HG03060 (cell line): ENCODE measurements at regions not wholly inside any gene's neighbourhood (a gene's known extent, or its start where the extent isn't known, plus 50 kb on each side); places are given as distances from the start of the nearest gene placed in this dataset.

Experiments
- ATAC-seq: cut with Tn5 transposase; IDR thresholded peaks from one replicate; pipeline ENCODE4 v1.9.1; 2021; ENCODE audit warnings: low read depth, moderate number of reproducible peaks; ENCODE audit not compliant: unreplicated experiment

DNA sequence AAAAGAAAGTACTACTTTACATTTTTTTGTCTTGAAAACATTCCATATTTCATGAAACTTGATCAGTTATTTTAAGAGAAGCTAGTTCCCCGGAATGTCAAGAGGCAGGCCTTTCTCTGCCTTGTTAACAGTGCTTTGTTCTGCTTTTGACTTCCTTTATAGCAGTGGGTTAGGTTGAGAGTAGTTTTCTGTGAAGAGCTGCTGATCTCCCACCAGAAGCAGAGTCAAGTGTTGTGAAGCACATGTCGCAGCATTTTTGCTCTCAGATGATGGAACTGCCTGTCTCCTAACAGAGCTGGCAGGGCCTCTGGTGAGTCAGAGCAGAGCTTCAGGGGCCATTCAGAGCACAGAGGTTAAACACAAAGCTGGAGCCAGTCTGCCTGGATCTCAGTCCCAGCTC is 871.8 kb downstream of the SLC4A3 start:
- ATAC-seq, result no peak

DNA sequence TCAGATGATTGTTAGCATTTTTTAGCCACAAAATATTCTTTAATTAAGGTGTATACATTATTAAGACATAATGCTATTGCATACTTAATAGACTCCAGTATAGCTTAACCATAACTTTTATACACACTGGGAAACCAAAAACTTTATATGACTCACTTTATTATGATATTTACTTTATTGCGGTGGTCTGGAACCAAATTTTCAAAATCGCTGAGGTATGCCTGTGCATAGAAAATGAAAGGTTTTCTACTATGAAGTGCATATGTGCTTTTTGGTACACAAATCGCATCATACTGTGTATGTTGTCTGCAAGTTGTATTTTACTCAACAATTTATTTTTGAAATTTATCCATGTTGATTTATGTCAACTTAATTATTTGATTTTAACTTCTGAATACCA is 875.1 kb downstream of the SLC4A3 start:
- no peak for ATAC-seq

DNA sequence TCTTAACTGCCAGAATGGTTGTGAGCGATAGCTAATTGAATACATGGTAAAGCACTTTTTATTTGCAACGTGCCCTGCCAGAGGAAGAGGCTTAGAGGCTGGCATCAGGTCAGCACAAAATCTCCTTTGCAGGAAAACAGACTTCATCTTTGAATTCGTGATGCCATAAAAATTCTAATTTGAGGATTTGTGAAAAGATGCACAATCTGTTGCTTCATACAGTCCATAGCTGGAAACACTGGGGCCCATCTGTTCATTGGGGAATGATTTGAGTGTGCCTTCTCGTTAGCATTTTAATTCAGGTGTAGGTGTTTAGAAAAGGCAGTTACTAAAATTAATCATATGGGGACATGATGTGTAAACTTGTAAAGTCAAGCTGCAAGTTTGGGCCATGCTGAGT is 876.0 kb downstream of the SLC4A3 start:
- ATAC-seq, result no peak

DNA sequence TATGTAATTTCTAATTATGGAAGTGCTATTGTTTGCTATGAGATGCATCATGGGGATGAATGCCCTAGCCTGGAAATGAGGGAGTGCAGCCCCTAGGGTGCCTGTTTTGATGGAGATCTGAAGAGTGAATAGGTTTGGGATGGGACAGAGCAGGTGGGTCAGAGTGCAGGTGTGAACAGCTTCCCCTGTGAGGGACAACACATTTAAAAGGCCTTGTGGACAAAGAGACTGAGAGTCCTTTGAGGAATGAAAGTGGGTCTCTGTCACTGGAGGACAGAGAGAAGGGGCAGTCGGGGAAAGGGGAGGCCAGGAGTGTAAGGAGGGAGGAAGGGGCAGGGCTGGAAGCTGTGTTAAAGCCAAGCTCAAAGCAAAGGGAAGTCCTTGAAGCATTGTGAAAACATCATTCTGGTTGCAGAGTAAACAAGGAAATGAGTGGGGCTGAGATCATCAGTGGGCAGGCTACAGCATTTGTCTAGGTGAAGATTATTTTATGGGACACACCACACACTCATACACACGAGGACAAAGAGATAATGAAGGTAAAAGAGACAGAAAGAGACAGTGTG is 877.6 kb downstream of the SLC4A3 start:
- ATAC-seq, result no peak

DNA sequence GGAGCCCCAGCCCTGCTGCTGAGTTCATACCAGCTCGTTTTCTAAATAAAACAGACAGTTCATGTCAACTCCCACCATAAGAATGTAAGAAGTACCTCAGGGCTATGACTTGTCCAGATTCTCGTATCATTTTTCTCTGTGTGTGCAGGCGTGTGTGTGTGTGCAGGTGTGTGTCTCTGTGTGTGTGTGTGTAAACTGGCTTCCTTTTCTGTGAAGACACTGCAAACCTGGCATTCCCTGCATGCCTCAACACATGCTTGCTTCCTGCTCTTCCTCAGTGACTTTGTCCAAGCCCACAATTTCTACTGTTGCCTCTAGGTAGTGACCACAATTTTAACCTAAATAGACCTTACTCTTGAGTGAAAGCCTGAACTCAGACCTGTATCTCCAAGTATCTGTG is 879.0 kb downstream of the SLC4A3 start:
- no peak for ATAC-seq

DNA sequence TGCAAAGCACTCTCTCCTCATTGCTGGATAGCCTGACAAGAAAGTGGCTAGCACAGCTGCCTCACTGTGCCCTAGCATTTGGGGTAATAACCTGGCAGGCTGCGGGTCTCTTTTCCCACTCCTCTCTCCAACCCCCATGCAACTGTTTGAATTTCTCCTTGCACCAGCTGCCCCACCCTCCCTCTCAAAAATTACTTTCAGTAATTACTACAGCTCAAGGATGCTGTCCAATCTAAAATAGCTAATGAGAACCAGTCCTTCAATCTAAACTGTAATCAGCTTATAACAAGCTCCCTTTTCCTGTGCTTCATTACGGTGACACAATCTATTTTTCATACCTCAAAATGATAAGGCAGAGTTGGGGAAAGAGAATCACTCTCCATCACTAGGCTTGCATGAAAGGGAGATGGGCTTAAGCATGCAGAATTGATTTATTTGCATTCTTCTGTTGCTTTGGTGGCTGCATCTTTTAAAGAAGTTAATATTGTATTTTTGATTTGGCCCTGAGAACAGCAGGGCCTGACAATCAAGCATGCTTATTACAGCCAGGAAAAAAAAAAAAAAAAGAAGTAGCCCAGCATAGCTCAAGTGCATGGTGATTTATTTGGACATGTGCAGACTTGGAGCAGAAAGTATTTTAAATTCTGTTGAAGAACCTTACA is 881.8 kb downstream of the SLC4A3 start:
- no peak for ATAC-seq

DNA sequence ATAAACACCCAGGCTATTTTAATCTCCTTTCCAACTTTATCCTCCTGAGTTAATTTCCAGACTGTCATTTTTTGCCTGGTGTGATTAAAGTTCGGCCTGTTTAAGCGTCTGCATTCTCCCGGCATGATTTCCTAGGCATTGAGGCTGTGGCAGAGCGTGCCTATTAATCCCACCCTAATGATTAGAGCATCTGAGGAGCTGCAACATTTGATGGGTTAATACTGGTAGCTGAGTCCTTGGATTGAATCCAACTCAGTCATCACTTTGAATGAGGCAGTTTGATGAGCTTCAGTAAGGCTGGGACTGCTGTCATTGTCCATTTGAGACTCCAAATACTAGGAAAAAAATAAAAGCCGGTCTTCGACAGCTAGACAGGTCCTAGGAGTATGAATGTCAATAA is 882.5 kb downstream of the SLC4A3 start:
- no peak for ATAC-seq

DNA sequence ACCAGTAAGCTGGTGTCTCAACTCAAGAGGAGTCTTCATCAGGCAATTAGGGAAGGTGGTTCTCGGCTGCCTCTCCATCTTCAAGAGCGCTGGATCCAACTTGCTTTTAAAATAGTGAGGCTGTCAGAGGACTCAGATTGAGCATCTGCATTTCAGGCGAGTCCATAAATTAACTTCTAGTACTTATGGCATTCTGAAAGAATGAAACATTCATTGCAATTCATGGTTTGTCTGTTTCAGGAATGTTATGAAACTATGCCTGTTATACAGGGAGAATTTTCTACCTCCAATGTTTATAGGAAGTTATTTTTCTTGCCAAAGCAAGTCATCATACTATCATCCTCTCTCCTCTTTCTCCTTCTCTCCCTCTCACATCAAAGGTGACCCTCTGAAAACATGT is 883.2 kb downstream of the SLC4A3 start:
- no peak for ATAC-seq

DNA sequence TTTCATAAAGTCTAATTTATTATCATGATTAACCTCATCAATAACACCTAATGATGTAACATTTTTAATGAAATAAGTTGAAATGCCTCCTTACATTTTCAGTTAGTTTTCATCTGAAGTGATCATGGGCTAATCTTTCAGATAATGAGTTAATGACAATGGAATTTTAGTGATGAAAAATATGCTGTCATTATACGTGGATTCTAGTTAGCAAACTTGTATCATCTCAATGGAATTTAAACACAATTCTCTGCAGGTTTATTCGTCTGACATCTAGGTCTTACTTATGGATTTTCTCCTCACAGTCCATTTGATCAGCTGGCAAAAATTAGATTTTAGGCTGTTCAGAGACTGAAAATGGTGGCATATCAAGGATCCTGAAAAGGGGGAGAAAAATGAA is 885.0 kb downstream of the SLC4A3 start:
- no peak for ATAC-seq

DNA sequence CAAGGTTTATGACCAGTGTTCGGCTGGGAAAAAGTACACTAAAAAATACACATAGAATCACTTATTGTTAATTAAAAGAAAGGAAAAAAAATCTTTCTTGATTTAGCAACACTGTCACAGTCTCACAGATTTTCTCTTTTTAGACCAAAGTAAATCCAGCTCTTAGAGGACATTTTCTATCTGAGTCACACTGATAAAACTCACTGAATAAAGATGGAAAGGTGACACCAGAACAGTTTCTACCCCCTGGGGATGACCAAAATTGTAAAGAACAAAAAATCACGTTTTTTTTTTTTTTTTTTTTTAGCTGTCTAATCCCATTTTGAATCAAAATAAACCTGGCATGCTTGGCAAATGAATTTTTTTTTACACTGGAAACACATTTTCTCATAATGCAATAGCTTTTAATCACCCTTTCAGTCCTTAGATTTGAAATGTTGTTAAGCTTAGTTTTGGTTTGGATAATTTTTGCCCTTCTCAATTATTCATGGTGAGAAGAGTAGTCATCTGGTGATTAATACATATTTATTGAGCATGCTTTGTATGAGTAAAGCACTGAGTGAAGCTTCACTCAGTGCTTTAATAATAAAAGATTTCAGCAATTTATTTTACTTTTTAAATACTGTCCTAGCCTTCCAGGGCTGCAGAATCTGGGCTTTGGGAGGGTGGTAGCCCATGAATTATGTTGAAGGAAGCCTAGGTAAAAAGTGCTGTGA is 886.3 kb downstream of the SLC4A3 start:
- no peak for ATAC-seq

DNA sequence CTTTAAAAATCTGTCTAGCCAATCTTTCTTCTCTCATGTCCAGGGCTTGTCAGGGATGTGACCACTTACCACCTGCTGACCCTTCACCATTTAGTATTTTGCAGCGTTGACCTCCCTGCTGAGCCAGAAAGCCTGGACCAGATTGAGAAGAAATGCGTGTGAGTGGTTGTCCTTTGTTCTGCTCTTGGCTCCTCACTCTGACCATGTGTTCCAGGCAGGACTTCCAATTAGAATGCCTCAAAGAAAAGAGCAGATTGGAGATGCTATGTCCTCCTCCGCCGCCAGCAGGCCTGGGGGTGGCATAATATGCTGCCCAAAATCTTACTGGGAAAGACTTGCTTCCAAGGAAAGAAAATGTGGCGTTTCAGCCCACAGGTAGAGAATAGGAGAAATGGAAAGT is 894.1 kb downstream of the SLC4A3 start:
- no peak for ATAC-seq

DNA sequence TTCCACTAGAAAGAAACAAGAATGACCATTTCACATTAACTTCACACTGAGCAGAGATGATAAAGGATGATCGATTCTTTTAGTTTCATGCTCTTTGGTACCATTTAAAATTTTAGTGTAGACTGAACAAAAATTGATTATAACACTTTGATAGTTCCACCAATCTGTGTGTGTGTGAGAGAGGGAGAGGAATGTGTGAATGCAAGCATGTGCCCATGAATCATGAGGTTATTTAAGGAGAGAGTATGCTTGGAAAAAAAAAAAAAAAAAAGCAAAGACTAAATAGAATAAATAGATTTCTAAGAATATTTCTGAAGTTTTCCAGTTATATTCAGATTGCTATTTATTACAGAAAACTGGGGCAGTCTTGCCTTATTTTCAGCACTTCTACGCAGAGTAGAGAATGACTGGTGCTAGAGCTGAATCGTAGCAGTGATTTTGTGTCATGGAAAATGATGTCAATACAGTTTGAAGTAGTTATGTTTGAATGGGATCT is 900.8 kb downstream of the SLC4A3 start:
- no peak for ATAC-seq

DNA sequence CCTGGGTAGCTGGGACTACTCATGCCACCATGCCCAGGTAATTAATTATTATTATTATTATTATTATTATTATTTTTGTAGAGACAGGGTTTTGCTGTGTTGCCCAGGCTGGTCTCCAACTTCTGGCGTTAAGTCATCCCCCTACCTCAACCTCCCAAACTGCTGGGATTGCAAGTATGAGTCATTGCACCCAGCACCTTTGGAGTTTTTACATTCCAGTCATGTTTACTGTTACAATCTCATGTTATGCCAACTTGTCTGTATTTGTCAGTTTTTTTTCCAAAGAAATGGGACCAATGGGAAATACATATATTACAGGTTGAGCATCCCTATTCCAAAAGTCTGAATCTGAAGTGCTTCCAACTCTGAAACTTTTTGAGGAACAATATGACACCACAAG is 903.8 kb downstream of the SLC4A3 start:
- ATAC-seq, result no peak

DNA sequence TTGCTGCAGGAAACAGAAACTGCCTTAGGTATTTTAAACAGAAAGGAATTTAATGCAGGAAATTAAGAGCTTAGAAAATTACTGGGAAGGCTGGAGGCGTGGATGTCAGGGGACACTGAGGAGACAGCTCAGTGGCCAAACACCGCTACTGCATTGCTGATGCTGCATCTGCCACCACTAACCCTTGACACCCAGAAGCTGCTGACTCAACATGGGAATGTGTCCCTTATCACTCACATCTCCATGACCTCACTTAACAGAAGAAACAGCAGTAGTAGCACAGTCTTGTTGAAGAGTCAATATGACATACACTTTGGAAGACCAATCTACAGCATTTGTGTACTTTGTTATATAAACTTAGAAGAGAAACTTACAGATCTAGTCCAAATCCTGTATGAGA is 906.1 kb downstream of the SLC4A3 start:
- ATAC-seq, result peak; percentile 89

DNA sequence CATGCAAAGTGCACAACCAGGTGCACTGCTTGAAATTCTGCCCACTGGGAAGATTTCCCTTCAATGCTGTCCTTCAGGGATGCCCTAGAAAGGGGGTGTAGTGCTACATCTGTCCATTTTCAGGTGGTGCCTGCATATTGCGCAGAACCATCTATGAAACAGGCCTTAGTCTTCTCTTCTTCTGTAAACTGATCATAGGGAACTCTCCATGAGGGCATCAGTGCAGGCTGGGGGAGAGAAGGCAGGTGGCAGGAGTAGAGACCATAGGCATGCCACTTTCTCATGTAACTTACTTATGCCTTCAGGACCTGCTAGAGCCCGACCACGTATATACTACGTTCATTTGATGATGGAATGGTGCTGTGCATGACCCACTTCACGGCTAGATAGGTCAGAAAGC is 912.1 kb downstream of the SLC4A3 start:
- ATAC-seq, result no peak

DNA sequence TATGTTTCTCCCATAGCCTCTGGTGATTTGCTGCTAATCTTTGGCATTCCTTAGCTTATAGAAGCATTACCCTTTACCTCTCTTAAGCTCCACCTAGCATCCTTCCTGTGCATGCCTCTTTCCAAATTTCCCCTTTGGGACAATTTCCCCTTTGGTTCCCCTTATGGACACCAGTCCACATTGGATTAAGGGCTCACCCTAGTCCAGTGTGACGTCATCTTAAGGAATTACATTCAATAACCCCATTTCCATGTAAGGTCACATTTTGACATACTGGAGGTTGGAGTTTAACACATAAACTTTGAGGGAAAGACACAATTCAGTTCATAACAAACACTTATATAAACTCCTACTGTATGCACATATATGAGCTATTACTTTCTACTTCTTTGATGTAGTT is 916.6 kb downstream of the SLC4A3 start:
- ATAC-seq, result no peak

DNA sequence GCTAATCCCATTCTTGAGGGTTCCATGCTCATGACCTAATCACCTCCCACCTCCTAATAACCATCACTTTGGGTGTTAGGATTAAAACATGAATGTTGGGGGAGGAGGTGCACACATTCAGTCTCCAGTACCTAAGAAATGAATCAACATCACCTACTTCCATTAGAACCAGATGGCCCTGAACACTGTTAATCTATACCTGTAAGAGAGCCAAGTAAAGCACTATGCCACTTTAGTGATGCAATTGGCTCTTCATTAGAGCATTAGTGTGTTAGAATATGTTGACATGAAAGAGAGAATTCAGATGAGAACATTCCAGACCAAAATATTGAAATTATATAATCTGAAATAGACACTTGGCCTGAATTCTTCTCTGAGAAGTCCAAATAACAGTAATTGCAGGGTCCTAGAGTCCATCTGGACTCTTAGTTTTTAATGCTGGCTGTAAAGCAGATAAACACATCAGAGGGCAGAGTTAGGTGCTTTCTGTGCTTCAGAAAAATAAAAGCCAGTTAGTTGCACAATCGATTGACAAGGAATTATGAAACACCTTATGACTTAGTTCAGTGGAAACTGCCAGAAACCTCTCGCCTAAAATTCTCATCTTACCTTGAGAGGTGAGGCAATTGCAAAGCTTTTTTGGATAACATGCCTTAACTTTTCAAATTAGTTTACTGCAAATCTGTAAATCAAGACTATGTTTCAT is 923.7 kb downstream of the SLC4A3 start:
- ATAC-seq, result no peak

DNA sequence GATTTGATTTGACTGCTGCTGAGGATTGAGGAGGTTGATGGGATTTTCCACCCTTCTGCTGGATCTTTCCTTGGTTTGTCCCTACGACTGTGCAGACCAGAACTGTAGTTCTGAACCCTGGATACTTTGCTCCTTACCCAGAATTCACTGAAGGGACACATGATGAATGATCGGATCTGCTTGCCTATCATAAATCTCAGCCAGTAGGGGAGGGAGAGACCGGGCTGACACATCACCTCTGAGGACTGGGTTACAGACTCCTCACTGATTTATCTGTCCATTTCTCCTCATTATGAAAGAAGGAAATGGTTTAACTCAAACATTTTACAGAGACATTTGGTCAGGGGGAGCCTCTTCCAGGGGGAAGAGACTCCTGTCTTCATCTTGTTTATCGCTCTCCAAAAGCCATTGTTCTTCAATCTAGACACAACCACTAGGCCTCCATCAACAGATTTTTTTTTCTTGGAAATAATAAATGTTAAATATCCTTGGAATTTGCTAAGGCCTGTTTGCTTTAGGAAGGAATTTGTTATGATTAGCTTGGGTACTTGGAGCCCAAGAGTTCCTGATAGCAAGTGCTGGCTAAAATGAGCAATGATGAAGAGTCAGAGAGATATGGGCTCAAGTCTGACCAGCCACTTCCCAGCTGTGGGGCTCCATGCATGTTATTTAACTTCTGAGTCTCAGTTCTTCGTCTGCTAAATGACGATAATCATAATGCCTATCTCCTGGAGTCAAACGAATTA is 925.5 kb downstream of the SLC4A3 start:
- no peak for ATAC-seq

DNA sequence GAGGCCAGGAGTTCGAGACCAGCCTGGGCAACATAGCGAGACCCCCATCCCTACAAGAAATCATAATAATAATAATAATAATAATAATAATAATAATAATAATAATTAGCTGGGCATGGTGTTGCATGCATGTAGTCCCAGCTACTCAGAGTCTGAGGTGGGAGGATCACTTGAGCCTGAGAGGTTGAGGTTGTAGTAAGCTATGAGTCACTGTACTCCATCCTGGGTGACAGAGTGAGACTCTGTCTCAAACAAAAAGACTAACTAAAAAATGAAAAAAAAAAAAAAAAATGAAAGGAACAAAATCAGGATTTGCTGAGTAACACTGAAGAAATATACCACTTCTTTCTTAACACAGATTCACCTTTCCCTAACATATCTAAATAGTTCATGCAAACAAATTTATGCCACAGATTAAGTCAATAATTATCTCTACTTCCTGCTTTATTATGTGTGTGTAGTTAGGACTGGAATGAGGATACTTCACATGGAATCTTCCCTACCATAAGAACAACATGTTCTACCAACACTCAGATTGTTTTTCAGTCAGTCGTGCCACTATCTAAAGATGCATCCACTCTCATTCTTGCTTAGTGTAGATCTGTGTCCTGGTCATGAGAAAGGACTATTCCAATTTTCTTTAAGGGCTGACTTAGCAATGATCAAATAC is 928.7 kb downstream of the SLC4A3 start:
- ATAC-seq, result no peak

DNA sequence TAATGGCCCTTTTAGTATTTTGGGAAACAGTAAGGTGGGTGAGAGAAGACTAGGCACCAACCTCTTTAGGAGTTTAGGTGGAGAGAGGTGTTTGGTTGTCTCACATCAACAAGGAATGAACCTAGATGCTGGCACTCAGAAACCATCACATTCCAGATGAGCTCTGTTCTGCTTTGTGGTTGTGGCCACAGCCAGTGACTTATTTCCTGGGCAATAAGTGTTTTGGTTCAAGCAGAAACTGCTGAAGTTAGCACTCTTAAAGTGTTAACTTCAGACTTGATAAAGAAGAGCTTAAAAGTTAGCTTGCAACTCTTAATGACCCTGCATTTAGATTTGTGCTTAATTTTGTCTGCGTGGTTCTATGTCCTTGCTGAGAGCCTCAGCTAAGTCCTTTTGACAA is 929.2 kb downstream of the SLC4A3 start:
- ATAC-seq, result no peak
